SK-N-MC (cell line): ENCODE measurements at regions not wholly inside any gene's neighbourhood (a gene's known extent, or its start where the extent isn't known, plus 50 kb on each side); places are given as distances from the start of the nearest gene placed in this dataset.

ENCODE experiments used
- DNase-seq: peaks from one replicate; pipeline ENCODE4 v3.0.0-alpha.2; 2011; ENCODE audit warnings: low read depth, low spot score
- H3K27ac ChIP-seq: fragments of 200-600 bp; sonication (generic); 2 replicates; pipeline ENCODE4 v1.5.1; 2016; ENCODE audit warnings: mixed run types
- H3K36me3 ChIP-seq: fragments of 200-600 bp; sonication (generic); 2 replicates; pipeline ENCODE4 v1.6.1; 2017; ENCODE audit warnings: antibody characterized with exemption, low read length, mixed read lengths; ENCODE audit not compliant: insufficient read depth
- H3K4me3 ChIP-seq: fragments of 200-600 bp; sonication (generic); 2 replicates; pipeline ENCODE4 v1.5.1; 2016
- H3K9ac ChIP-seq: fragments of 200-600 bp; sonication (generic); 2 replicates; pipeline ENCODE4 v1.8.0; 2017; ENCODE audit warnings: mixed run types, mixed read lengths; ENCODE audit not compliant: insufficient read length
- H3K9me3 ChIP-seq: fragments of 200-600 bp; sonication (generic); 2 replicates; pipeline ENCODE4 v1.6.1; 2017; ENCODE audit warnings: low read depth, mild to moderate bottlenecking, antibody characterized with exemption, low read length, moderate library complexity, mixed read lengths
- EZH2 ChIP-seq: fragments of 200-600 bp; sonication (generic); IDR thresholded peaks from one replicate; pipeline ENCODE4 v1.6.1; 2017; ENCODE audit warnings: antibody characterized with exemption
- FOXP2 ChIP-seq: optimal IDR thresholded peaks from 2 replicates; pipeline ENCODE3; 2011; ENCODE audit warnings: mild to moderate bottlenecking, moderate library complexity; ENCODE audit not compliant: insufficient read depth; ENCODE audit errors: extremely low read length, control extremely low read depth
- POLR2AphosphoS5 ChIP-seq: IDR thresholded peaks from 2 replicates; pipeline ENCODE4 v1.6.1; 2012; ENCODE audit warnings: mild to moderate bottlenecking, low read depth, low read length, borderline replicate concordance

DNA sequence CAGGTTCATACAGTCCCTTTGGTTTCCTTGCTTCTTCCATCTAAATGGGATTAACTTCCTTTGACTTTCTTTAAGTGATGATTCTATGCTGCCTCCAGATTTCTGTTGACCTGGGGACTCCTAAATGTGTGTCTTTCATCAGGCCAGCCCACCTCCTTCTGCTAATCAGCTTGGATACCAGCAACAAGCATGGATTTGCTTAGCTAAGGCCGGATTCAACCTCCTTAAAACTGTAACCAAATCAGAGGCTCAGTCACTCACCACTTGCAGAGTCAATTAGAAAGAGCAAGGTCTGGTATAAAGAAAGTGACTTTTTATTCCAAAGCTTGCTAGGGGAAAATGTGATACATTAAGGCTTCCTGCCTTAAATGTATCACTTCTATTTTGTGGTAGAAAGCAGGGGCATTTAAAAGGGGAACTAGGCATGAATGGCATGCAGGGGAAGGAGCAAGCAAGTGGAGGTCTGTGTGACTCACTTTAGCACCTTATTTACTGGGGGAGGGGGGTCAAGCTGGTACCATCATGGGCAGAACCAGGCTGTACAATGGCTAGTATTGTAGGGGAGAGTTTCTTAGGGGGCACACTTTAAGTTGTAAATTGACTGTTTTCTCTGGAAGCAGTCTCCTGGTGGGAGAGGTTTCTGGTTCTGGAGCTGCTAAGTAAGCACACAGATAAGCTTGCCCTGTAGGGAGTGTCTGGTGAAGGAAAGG, 239.0 kb upstream of the PDGFD start:
- TF ChIP-seq EZH2 = no peak
- no peak overlapping the region for H3K9ac ChIP-seq
- H3K4me3 ChIP-seq = no peak overlapping the region
- no peaks in the 10 kb centered on the region for H3K36me3 ChIP-seq
- no peak overlapping the region for H3K27ac ChIP-seq
- no peak for DNase-seq
- no peaks in the 10 kb centered on the region for H3K9me3 ChIP-seq

DNA sequence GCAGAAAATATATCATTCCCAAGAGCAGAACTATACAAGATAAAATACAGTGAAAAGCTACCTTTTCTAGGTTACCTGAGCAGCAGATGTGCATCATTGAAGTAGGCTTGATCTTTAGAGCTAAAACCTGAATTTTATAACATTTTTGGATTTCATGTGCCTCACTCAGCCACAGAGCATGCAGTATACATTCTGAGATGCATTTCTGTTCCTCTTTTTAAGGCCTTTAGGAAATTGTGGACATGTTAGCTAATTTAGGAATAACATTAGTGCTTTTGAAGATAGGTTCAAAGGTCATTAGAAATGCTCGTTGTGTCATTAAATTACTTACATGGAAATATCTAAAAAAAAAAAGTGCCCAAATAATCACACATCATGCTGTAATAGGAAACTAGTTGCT, 230.6 kb upstream of the PDGFD start:
- Histone ChIP-seq H3K36me3 (no peaks in the 10 kb centered on the region), H3K9me3 (no peaks in the 10 kb centered on the region), H3K4me3 (no peak overlapping the region), H3K9ac (no peak overlapping the region), H3K27ac (no peak overlapping the region)
- DNase-seq = no peak
- TF ChIP-seq POLR2AphosphoS5 (no peak), EZH2 (no peak), FOXP2 (no peak)

DNA sequence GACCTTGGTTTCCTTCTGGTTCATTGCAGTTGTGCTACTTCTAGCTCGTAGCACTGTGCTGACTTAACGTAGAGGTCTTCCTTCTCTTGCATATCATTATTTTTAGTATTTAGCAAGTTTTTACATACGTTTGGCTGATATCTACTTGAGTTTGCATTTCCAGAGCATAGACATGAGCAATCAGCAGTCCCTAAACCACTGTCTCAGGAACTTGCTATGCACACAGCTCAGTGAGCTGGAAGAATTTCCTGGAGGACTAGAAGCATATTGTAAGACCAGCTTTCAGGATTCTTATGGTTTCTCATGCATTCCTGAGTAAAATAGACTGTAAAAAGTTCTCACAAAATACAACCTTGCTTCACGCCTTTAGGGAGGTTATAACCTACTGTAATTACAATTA, 226.7 kb upstream of the PDGFD start:
- no peak overlapping the region for H3K9ac ChIP-seq
- no peak for DNase-seq

DNA sequence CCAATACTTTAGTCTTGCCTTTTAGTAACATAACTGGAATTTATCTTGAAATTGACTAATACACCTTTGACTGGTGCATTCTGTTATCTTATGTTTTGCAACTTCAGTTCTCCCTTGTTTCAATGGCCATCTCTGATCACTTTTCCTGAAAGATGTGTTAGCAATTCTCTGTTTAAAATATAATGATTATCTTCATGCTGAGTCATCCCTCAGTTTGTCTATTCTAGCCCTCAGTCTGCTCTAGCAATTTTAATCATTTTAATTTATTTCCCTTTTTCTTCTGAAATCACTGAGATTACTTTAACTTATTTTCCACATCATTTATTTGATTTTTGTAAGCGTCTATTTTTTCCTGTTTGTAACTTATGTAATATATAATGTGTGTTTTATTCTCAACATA, 221.9 kb upstream of the PDGFD start:
- no peak for TF ChIP-seq EZH2
- TF ChIP-seq FOXP2 = no peak
- TF ChIP-seq POLR2AphosphoS5 = no peak
- Histone ChIP-seq H3K9me3 (no peaks in the 10 kb centered on the region), H3K36me3 (no peaks in the 10 kb centered on the region), H3K27ac (no peak overlapping the region), H3K4me3 (no peak overlapping the region), H3K9ac (no peak overlapping the region)
- no peak for DNase-seq

More for the DNA sequence above, 226.7 kb upstream of the PDGFD start:
- H3K9me3 ChIP-seq = no peaks in the 10 kb centered on the region
- H3K36me3 ChIP-seq = no peaks in the 10 kb centered on the region
- H3K4me3 ChIP-seq = peak overlapping the region; percentile 51
- TF ChIP-seq POLR2AphosphoS5 = no peak
- TF ChIP-seq FOXP2 = no peak
- no peak for TF ChIP-seq EZH2
- peak overlapping the region; percentile 64 for H3K27ac ChIP-seq

DNA sequence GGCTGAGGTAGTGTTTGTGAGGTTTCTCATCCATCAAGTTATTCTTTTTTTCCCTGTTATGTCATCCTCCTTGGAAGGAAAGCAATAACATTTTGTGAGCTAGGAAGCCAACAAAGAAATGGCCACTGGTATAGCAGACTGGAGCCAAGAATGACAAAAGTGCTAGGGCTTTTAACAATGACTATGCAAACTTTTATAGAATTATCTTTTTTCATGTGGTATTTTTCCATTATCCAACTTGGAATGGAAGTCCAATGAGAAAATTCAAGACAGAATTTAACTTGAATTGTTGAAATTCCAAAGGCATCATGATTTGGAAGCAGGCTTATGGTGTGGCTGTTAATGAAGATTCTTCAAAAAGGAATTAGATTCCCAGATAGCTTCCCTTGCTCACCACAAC, 216.4 kb upstream of the PDGFD start:
- Histone ChIP-seq H3K27ac (no peak overlapping the region), H3K4me3 (no peak overlapping the region), H3K9ac (no peak overlapping the region), H3K36me3 (no peaks in the 10 kb centered on the region), H3K9me3 (no peaks in the 10 kb centered on the region)
- DNase-seq = no peak
- TF ChIP-seq EZH2 (no peak), FOXP2 (no peak), POLR2AphosphoS5 (no peak)

DNA sequence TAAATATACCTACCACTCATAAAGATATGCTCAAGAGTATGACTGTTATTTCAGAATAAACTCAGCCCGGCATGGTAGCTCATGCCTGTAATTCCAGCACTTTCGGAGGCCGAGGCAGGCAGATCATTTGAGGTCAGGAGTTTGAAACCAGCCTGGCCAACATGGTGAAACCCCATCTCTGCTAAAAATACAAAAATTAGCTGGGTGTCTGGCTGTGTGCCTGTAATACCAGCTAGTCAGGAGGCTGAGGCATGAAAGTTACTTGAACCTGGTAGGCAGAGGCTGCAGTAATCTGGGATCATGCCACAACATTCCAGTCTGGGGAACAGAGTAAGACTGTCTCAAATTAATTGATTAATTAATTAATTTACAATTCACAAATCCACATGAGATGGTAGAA, 208.2 kb upstream of the PDGFD start:
- no peak overlapping the region for H3K9ac ChIP-seq
- no peaks in the 10 kb centered on the region for H3K36me3 ChIP-seq
- no peak overlapping the region for H3K4me3 ChIP-seq
- H3K27ac ChIP-seq = no peak overlapping the region
- H3K9me3 ChIP-seq = no peaks in the 10 kb centered on the region
- DNase-seq = no peak
- no peak for TF ChIP-seq POLR2AphosphoS5
- no peak for TF ChIP-seq EZH2
- TF ChIP-seq FOXP2 = no peak

DNA sequence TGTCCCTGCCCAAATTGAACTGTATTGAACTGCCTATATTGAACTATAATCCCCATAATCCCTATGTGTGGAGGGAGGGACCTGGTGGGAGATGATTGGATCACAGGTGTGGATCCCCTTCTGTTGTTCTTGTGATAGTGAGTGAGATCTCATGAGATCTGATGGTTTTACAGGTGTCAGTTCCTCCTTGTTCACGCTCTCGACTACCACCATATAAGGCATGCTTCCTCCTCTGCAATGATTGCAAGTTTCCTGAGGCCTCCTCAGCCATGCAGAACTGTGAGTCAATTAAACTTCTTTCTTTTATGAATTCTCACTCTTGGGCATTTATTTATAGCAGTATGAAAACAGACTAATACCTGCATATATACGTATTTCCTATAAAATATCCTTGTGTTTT, 206.5 kb upstream of the PDGFD start:
- TF ChIP-seq POLR2AphosphoS5 (no peak), EZH2 (no peak), FOXP2 (no peak)
- Histone ChIP-seq H3K4me3 (no peak overlapping the region), H3K9me3 (no peaks in the 10 kb centered on the region), H3K27ac (no peak overlapping the region), H3K36me3 (no peaks in the 10 kb centered on the region), H3K9ac (no peak overlapping the region)
- DNase-seq = no peak

DNA sequence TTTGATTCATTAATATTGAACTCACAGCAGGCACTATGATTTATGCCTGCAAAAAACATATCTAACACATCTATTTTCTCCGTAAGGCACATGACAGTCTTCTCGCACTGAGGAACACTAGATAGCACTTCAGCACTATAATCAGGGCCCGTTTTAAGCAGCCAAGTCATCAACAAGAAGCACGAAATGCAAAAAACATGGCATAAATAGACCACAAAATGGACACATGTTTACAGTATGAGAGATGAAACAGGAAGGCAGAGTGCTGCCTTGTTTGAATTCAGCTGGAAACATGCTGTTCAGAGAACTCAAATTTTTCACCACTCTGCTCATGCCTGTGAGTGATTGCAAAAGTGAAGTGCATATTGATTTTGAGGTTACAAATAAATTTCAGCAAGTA, 205.8 kb upstream of the PDGFD start:
- no peaks in the 10 kb centered on the region for H3K36me3 ChIP-seq
- no peaks in the 10 kb centered on the region for H3K9me3 ChIP-seq
- H3K9ac ChIP-seq = no peak overlapping the region
- H3K4me3 ChIP-seq = no peak overlapping the region
- TF ChIP-seq POLR2AphosphoS5 (no peak), EZH2 (no peak), FOXP2 (no peak)
- H3K27ac ChIP-seq = no peak overlapping the region
- no peak for DNase-seq

DNA sequence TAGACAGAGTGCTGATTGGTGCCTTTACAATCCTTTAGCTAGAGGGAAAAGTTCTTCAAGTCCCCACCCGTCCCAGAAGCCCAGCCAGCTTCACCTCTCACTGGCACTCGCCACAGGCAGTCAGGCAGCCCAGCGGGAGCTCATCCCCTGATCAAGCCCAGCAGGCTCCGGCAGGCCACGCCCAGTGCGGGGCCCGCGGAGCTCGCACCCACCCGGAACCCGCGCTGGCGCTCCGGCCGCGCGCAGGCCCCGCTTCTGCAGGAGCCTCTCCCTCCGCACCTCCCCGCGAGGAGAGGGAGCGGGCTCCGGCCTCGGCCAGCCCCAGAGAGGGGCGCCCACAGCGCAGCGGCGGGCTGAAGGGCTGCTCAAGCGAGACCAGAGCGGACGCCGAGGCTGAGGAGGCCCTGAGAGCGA, 202.4 kb upstream of the PDGFD start:
- Histone ChIP-seq H3K27ac (no peak overlapping the region), H3K4me3 (no peak overlapping the region), H3K36me3 (no peaks in the 10 kb centered on the region), H3K9ac (no peak overlapping the region), H3K9me3 (no peaks in the 10 kb centered on the region)
- DNase-seq = no peak
- TF ChIP-seq FOXP2 (no peak), POLR2AphosphoS5 (no peak), EZH2 (no peak)
